SK-N-SH treated with all-trans-retinoic acid at 6 μM for 48 hours (cell line): ENCODE measurements at regions not wholly inside any gene's neighbourhood (a gene's known extent, or its start where the extent isn't known, plus 50 kb on each side); places are given as distances from the start of the nearest gene placed in this dataset.
"Not testable (repeated sequence)": the region's sequence is repeated elsewhere in the genome, so short reads cannot be mapped to it uniquely, and the experiment has no call there.

Source experiments
- ATAC-seq: fragments of 200-7000 bp; cut with Tn5 transposase; 3 replicates; pipeline ENCODE4 v1.9.1; 2020; ENCODE audit warnings: mild to moderate bottlenecking, moderate library complexity
- ARNTL ChIP-seq: fragments of 450-650 bp; formaldehyde crosslinking; IDR thresholded peaks from 2 replicates; pipeline ENCODE4 v1.5.0; 2020; ENCODE audit warnings: low read depth, mild to moderate bottlenecking, moderate library complexity, borderline replicate concordance
- BACH2 ChIP-seq: fragments of 250-450 bp; sonication (Bioruptor Pico); IDR thresholded peaks from 2 replicates; pipeline ENCODE4 v1.9.0; 2021; ENCODE audit warnings: mild to moderate bottlenecking, borderline replicate concordance
- CREB5 ChIP-seq: fragments of 250-450 bp; sonication (Bioruptor Pico); IDR thresholded peaks from 2 replicates; pipeline ENCODE4 v1.5.1; 2020; ENCODE audit warnings: low read depth, mild to moderate bottlenecking, moderate library complexity
- CSDC2 ChIP-seq: fragments of 250-450 bp; sonication (Bioruptor Pico); IDR thresholded peaks from 2 replicates; pipeline ENCODE4 v1.5.0; 2020; ENCODE audit warnings: mild to moderate bottlenecking, moderate library complexity
- CSRNP3 ChIP-seq: fragments of 250-450 bp; sonication (Bioruptor Pico); IDR thresholded peaks from 2 replicates; pipeline ENCODE4 v1.5.1; 2021; ENCODE audit warnings: mild to moderate bottlenecking, moderate library complexity
- ESRRG ChIP-seq: fragments of 250-450 bp; sonication (Bioruptor Pico); IDR thresholded peaks from 2 replicates; pipeline ENCODE4 v1.6.1; 2021; ENCODE audit warnings: mild to moderate bottlenecking
- GLIS3 ChIP-seq: fragments of 250-450 bp; sonication (Bioruptor Pico); IDR thresholded peaks from 2 replicates; pipeline ENCODE4 v1.5.0; 2020; ENCODE audit warnings: mild to moderate bottlenecking, moderate library complexity
- ISL1 ChIP-seq: fragments of 250-450 bp; sonication (Bioruptor Pico); IDR thresholded peaks from 2 replicates; pipeline ENCODE4 v2.1.2; 2022; ENCODE audit warnings: mild to moderate bottlenecking, moderate library complexity
- OSR1 ChIP-seq: fragments of 250-450 bp; sonication (Bioruptor Pico); IDR thresholded peaks from 2 replicates; pipeline ENCODE4 v1.8.0; 2022; ENCODE audit warnings: moderate library complexity, mild to moderate bottlenecking, inconsistent platforms
- PATZ1 ChIP-seq: fragments of 250-450 bp; sonication (Bioruptor Pico); IDR thresholded peaks from 2 replicates; pipeline ENCODE4 v1.8.0; 2020; ENCODE audit warnings: mild to moderate bottlenecking, moderate library complexity, borderline replicate concordance
- POU6F1 ChIP-seq: fragments of 250-450 bp; sonication (Bioruptor Pico); IDR thresholded peaks from 2 replicates; pipeline ENCODE4 v1.8.0; 2021; ENCODE audit warnings: low read depth, mild to moderate bottlenecking, moderate library complexity, borderline replicate concordance
- PPARA ChIP-seq: fragments of 250-450 bp; sonication (Bioruptor Pico); IDR thresholded peaks from 2 replicates; pipeline ENCODE4 v1.5.0; 2020; ENCODE audit warnings: mild to moderate bottlenecking, borderline replicate concordance
- RARB ChIP-seq: fragments of 250-450 bp; sonication (Bioruptor Pico); IDR thresholded peaks from 2 replicates; pipeline ENCODE4 v1.8.0; 2021; ENCODE audit warnings: mild to moderate bottlenecking, moderate library complexity
- TCF4 ChIP-seq: fragments of 250-450 bp; sonication (Bioruptor Pico); IDR thresholded peaks from 2 replicates; pipeline ENCODE4 v1.8.0; 2021; ENCODE audit warnings: mild to moderate bottlenecking, moderate library complexity, borderline replicate concordance
- TOX ChIP-seq: fragments of 250-450 bp; sonication (Bioruptor Pico); IDR thresholded peaks from 2 replicates; pipeline ENCODE4 v1.8.0; 2021; ENCODE audit warnings: mild to moderate bottlenecking, moderate library complexity, borderline replicate concordance
- ZC3H10 ChIP-seq: fragments of 250-450 bp; sonication (Bioruptor Pico); IDR thresholded peaks from 2 replicates; pipeline ENCODE4 v1.5.1; 2021; ENCODE audit warnings: mild to moderate bottlenecking, moderate library complexity
- ZFP30 ChIP-seq: fragments of 450-650 bp; formaldehyde crosslinking; IDR thresholded peaks from 2 replicates; pipeline ENCODE4 v1.5.0; 2022; ENCODE audit warnings: mild to moderate bottlenecking, moderate library complexity
- ZNF565 ChIP-seq: fragments of 450-650 bp; formaldehyde crosslinking; conservative IDR thresholded peaks from 2 replicates; pipeline ENCODE4 v1.5.0; 2020; ENCODE audit warnings: low read depth, mild to moderate bottlenecking, moderate library complexity
- ZNF70 ChIP-seq: fragments of 450-650 bp; formaldehyde crosslinking; IDR thresholded peaks from 2 replicates; pipeline ENCODE4 v1.5.0; 2020; ENCODE audit warnings: mild to moderate bottlenecking, moderate library complexity
- ZNF8 ChIP-seq: fragments of 450-650 bp; formaldehyde crosslinking; IDR thresholded peaks from 2 replicates; pipeline ENCODE4 v1.5.0; 2020; ENCODE audit warnings: mild to moderate bottlenecking, moderate library complexity

- TF ChIP-seq ZC3H10 (CRISPR knock-in tag) (no peak), TOX (CRISPR knock-in tag) (no peak), ZNF8 (CRISPR knock-in tag) (no peak), CREB5 (CRISPR knock-in tag) (no peak), GLIS3 (CRISPR knock-in tag) (no peak), CSDC2 (no peak)
- ATAC-seq = no peak
Measured at GRCh38 chr9:764986-765385, 76.5 kb upstream of the DMRT1 start.

- not testable (repeated sequence) for ATAC-seq
Measured at GRCh38 chr9:767061-767561, 74.4 kb upstream of the DMRT1 start.

GRCh38 chr9:776086-776485 is 65.4 kb upstream of the DMRT1 start:
- no peak for ATAC-seq
- no peak for TF ChIP-seq ISL1
- no peak for TF ChIP-seq ZNF70 (CRISPR knock-in tag)
- no peak for TF ChIP-seq POU6F1
- no peak for TF ChIP-seq CREB5 (CRISPR knock-in tag)
- TF ChIP-seq GLIS3 (CRISPR knock-in tag) = no peak

- no peak for ATAC-seq
- TF ChIP-seq POU6F1 (no peak), PATZ1 (CRISPR knock-in tag) (no peak), ISL1 (no peak), ARNTL (CRISPR knock-in tag) (no peak), ZC3H10 (CRISPR knock-in tag) (no peak), ESRRG (CRISPR knock-in tag) (no peak), CREB5 (CRISPR knock-in tag) (no peak), CSRNP3 (CRISPR knock-in tag) (no peak), PPARA (CRISPR knock-in tag) (no peak), ZNF70 (CRISPR knock-in tag) (no peak), GLIS3 (CRISPR knock-in tag) (no peak)
- TF ChIP-seq, all 23 proteins: peak for 0
Measured at GRCh38 chr9:777978-778377, 63.5 kb upstream of the DMRT1 start.

GRCh38 chr9:784202-784601 is 57.3 kb upstream of the DMRT1 start:
- no peak for ATAC-seq
- TF ChIP-seq BACH2 (no peak), ZFP30 (no peak), ISL1 (no peak), POU6F1 (no peak), TOX (CRISPR knock-in tag) (no peak), CSDC2 (no peak), OSR1 (CRISPR knock-in tag) (no peak), TCF4 (CRISPR knock-in tag) (no peak), CSRNP3 (CRISPR knock-in tag) (no peak), ZNF565 (CRISPR knock-in tag) (no peak), RARB (CRISPR knock-in tag) (no peak), GLIS3 (CRISPR knock-in tag) (no peak)
